ENCODE measurements at regions not wholly inside any gene's neighbourhood (a gene's known extent, or its start where the extent isn't known, plus 50 kb on each side); places are given as distances from the start of the nearest gene placed in this dataset.

DNA sequence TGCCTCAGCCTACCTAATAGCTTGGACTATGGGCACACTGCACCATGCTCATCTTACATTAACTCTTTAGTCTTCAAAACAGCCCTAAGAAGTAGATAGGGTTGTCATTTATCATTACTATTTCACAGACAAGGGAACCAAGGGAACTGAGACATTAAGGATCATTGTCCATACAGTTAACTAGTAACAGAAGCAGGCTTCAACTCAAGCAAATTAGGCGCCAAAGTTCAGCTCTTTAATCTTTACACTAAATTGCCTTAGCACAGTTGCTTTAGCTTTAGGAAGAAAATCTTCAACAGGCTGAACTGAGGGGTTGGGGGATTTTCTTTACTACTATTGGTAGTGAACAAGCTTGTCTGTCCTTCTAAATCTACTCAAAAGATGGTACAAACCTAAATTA lies 68.8 kb upstream of the CAND1 start:
- H3K9me3 ChIP-seq (ENCODE audit: control insufficient read depth in 1 of 2, low read length in 2 of 2), result no peaks in the 10 kb centered on the region
- ChIA-PET POLR2A (ENCODE audit: partially characterized antibody) (no interaction called here), CTCF (ENCODE audit: partially characterized antibody) (no interaction called here)

DNA sequence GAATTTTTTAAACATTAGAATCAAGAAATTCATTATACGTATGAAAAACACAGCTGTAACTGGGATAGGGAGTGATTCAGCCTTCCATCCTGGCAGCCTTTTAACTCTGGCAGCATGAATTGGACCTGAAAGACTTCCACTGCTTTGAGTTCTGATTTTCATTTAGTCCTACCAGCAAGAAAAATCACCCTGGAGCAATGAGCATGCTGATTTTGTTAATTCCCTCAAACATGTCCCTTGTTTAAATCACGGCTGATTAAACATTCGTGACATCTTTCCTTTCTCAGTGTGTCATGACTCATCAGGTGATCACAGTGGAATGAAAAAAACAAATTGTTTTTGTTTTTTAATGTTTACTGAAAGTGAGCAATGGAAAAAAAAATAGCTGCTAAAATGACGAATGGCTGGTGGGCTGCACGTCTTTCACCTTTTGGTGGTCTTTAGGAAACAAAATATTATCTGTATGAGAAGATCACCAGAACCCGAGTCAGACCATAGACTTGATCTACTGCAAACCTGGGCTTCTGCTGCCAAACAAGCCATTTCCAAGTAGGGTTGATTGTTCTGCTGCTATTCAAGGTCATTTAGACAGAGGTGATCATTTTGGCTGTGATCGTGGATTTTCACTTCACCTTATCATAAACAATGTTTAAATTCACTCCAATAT lies 67.0 kb upstream of the CAND1 start:
- H3K27me3 ChIP-seq (ENCODE audit: insufficient read depth, low read length), result no peaks in the 10 kb centered on the region
- no peak overlapping the region for H3K27ac ChIP-seq (ENCODE audit: low read depth, low read length)
- ChIA-PET CTCF (ENCODE audit: partially characterized antibody) (no interaction called here), POLR2A (ENCODE audit: partially characterized antibody) (no interaction called here)
- H3K36me3 ChIP-seq (ENCODE audit: insufficient read depth, low read length), result no peaks in the 10 kb centered on the region
- Mint-ChIP-seq H3K4me1 (peaks cover 0 to 4% (median 0%) of the 10 kb centered on the region in 4 donors), H3K36me3 (no peaks in the 10 kb centered on the region), H3K27ac (no peak overlapping the region), H3K27me3 (peaks cover 14 to 16% of the 10 kb centered on the region in 2 donors), H3K4me3 (no peak overlapping the region), H3K9me3 (no peaks in the 10 kb centered on the region)
- DNase-seq, result no peak
- no peaks in the 10 kb centered on the region for H3K4me1 ChIP-seq (ENCODE audit: insufficient read depth, low read length)
- no peak overlapping the region for H3K4me3 ChIP-seq (ENCODE audit: low read length in 2 of 2)
- intact Hi-C loops (cut with micrococcal nuclease), result no loop called here
- no peaks in the 10 kb centered on the region for H3K9me3 ChIP-seq (ENCODE audit: control insufficient read depth in 1 of 2, low read length in 2 of 2)

More for the DNA sequence above, 68.8 kb upstream of the CAND1 start:
- no peaks in the 10 kb centered on the region for H3K9me3 Mint-ChIP-seq
- H3K4me3 ChIP-seq (ENCODE audit: low read length in 2 of 2), result no peak overlapping the region
- no peak overlapping the region for H3K27ac ChIP-seq (ENCODE audit: low read depth, low read length)
- H3K36me3 ChIP-seq (ENCODE audit: insufficient read depth, low read length), result no peaks in the 10 kb centered on the region
- DNase-seq, result no peak
- H3K36me3 Mint-ChIP-seq, result no peaks in the 10 kb centered on the region
- H3K4me1 ChIP-seq (ENCODE audit: insufficient read depth, low read length), result no peaks in the 10 kb centered on the region
- no peaks in the 10 kb centered on the region for H3K27me3 ChIP-seq (ENCODE audit: insufficient read depth, low read length)
- no peak overlapping the region for H3K4me3 Mint-ChIP-seq
- peaks cover 0 to 4% (median 0%) of the 10 kb centered on the region in 4 donors for H3K4me1 Mint-ChIP-seq
- intact Hi-C loops (cut with micrococcal nuclease), result no loop called here
- H3K27me3 Mint-ChIP-seq, result peaks cover 12 to 16% of the 10 kb centered on the region in 2 donors
- H3K27ac Mint-ChIP-seq, result no peak overlapping the region

DNA sequence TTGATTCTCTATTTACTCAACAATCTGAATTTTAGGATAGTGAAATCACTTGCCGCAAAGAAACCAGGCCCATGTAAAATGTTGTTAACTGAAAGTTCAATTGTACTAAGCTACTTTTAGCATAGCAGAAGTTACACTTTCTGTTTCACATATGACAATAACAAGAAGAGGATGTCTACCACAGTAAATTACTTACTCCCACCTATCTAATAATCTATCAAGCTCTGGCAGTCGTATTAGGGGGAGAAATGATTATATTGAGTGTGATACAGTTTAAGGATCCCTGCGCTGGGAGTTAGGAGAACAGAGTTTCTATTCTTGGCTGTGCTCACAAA lies 66.5 kb upstream of the CAND1 start:
- Mint-ChIP-seq H3K4me1 (peaks cover 0 to 4% (median 0%) of the 10 kb centered on the region in 4 donors), H3K4me3 (no peak overlapping the region), H3K27me3 (peaks cover 12 to 16% of the 10 kb centered on the region in 2 donors), H3K36me3 (no peaks in the 10 kb centered on the region), H3K9me3 (no peaks in the 10 kb centered on the region), H3K27ac (no peak overlapping the region)
- Histone ChIP-seq H3K9me3 (ENCODE audit: control insufficient read depth in 1 of 2, low read length in 2 of 2) (no peaks in the 10 kb centered on the region), H3K36me3 (ENCODE audit: insufficient read depth, low read length) (no peaks in the 10 kb centered on the region), H3K4me3 (ENCODE audit: low read length in 2 of 2) (no peak overlapping the region), H3K27me3 (ENCODE audit: insufficient read depth, low read length) (no peaks in the 10 kb centered on the region), H3K4me1 (ENCODE audit: insufficient read depth, low read length) (no peaks in the 10 kb centered on the region), H3K27ac (ENCODE audit: low read depth, low read length) (no peak overlapping the region)
- POLR2A ChIA-PET (ENCODE audit: partially characterized antibody), result no interaction called here
- intact Hi-C loops (cut with micrococcal nuclease), result no loop called here
- DNase-seq, result no peak
- CTCF ChIA-PET (ENCODE audit: partially characterized antibody), result no interaction called here

DNA sequence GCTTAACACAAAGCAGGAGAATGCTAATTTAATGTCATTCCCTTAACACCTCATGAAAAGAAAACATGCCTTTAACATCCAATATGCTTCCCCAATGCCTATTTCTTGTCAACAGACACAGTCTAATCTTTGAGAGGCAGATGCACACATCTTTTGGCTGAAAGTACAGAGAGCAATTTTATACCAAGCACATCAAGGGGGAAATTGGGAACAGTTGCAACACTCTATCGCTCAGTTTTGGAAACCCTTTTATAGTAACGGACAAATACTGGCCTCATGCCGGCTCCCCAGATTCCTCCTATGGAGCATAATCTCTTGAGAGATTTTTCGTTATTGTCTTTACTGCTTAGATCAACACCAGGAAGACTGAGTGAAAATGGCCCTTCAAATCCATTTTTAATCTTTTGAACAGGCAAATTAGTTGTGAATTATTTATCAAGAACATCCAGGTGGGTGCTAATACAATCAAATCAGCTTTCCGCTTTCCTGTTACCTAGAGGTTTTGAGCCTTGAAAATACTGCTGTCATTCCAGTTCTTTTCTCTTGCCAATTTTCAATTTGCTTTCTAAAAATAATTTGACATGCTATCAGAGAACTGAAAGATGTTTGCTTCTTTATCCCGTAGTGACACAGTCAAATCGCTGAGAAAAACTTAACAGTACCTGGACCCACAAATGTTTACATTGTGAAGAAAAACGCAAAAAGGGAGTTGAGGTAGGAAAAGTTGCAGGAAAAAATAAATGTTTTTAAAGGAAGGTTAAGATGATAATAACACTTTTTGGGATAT lies 60.7 kb upstream of the CAND1 start:
- H3K27ac Mint-ChIP-seq, result no peak overlapping the region
- ChIA-PET POLR2A (ENCODE audit: partially characterized antibody) (no interaction called here), CTCF (ENCODE audit: partially characterized antibody) (no interaction called here)
- Histone ChIP-seq H3K9me3 (ENCODE audit: control insufficient read depth in 1 of 2, low read length in 2 of 2) (no peaks in the 10 kb centered on the region), H3K4me3 (ENCODE audit: low read length in 2 of 2) (no peak overlapping the region), H3K27ac (ENCODE audit: low read depth, low read length) (no peak overlapping the region), H3K4me1 (ENCODE audit: insufficient read depth, low read length) (no peaks in the 10 kb centered on the region), H3K36me3 (ENCODE audit: insufficient read depth, low read length) (no peaks in the 10 kb centered on the region), H3K27me3 (ENCODE audit: insufficient read depth, low read length) (peaks cover 13% of the 10 kb centered on the region)
- H3K36me3 Mint-ChIP-seq, result no peaks in the 10 kb centered on the region
- peaks cover 17 to 26% of the 10 kb centered on the region in 2 donors for H3K27me3 Mint-ChIP-seq
- no peaks in the 10 kb centered on the region for H3K4me1 Mint-ChIP-seq
- intact Hi-C loops (cut with micrococcal nuclease), result no loop called here
- no peak for DNase-seq
- no peak overlapping the region for H3K4me3 Mint-ChIP-seq
- peaks cover 0 to 4% (median 0%) of the 10 kb centered on the region in 8 donors for H3K9me3 Mint-ChIP-seq

DNA sequence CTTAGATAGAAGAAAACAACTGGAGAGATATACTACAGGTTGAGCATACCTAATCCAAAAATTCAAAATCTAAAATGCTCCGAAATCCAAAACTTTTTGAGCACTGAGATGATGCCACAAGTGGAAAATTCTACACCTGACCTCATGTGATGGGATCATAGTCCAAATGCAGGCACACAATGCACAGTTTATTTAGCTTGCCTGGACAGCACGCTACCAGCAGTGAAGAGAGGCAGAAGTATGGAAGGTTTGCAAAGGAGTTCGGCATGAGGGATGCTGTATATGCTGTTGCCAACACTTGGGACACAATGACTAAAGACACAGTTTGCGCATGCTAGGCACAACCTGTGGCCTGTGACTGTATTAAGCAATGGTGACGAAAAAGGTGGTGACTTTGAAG lies 58.1 kb upstream of the CAND1 start:
- no peaks in the 10 kb centered on the region for H3K36me3 ChIP-seq (ENCODE audit: insufficient read depth, low read length)
- H3K4me1 Mint-ChIP-seq, result no peaks in the 10 kb centered on the region
- ChIA-PET POLR2A (ENCODE audit: partially characterized antibody) (no interaction called here), CTCF (ENCODE audit: partially characterized antibody) (no interaction called here)
- H3K27ac ChIP-seq (ENCODE audit: low read depth, low read length), result no peak overlapping the region
- no peak overlapping the region for H3K4me3 Mint-ChIP-seq
- H3K4me1 ChIP-seq (ENCODE audit: insufficient read depth, low read length), result no peaks in the 10 kb centered on the region
- H3K27ac Mint-ChIP-seq, result no peak overlapping the region
- no peak overlapping the region for H3K4me3 ChIP-seq (ENCODE audit: low read length in 2 of 2)
- intact Hi-C loops (cut with micrococcal nuclease), result no loop called here
- peaks cover 13 to 19% of the 10 kb centered on the region in 2 donors for H3K27me3 Mint-ChIP-seq
- peaks cover 0 to 4% (median 0%) of the 10 kb centered on the region in 8 donors for H3K9me3 Mint-ChIP-seq
- H3K27me3 ChIP-seq (ENCODE audit: insufficient read depth, low read length), result peaks cover 13% of the 10 kb centered on the region
- H3K36me3 Mint-ChIP-seq, result no peaks in the 10 kb centered on the region
- DNase-seq, result no peak
- no peaks in the 10 kb centered on the region for H3K9me3 ChIP-seq (ENCODE audit: control insufficient read depth in 1 of 2, low read length in 2 of 2)

DNA sequence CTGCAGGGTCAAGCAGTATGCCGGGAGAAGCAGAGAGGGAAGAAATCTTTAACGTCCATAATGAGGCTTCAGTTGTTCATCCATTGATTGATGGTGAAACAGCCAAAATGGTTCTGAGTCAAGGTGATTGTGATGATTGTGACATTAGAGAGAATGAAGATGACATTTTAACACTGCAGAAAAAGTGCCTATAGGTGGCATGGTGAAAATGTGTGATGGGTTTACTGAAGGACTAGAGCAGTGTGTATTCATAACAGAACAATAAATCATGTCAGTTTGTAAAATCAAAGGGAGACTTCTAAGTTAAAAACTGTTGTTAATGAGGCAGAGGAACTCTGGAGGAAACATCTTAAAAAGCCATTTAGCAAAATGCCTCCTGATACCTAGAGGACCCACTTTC lies 57.7 kb upstream of the CAND1 start:
- H3K27ac ChIP-seq (ENCODE audit: low read depth, low read length), result no peak overlapping the region
- H3K36me3 Mint-ChIP-seq, result no peaks in the 10 kb centered on the region
- ChIA-PET CTCF (ENCODE audit: partially characterized antibody) (no interaction called here), POLR2A (ENCODE audit: partially characterized antibody) (no interaction called here)
- no peaks in the 10 kb centered on the region for H3K4me1 Mint-ChIP-seq
- intact Hi-C loops (cut with micrococcal nuclease), result no loop called here
- DNase-seq, result no peak
- H3K27me3 ChIP-seq (ENCODE audit: insufficient read depth, low read length), result peaks cover 13% of the 10 kb centered on the region
- no peaks in the 10 kb centered on the region for H3K4me1 ChIP-seq (ENCODE audit: insufficient read depth, low read length)
- H3K9me3 ChIP-seq (ENCODE audit: control insufficient read depth in 1 of 2, low read length in 2 of 2), result no peaks in the 10 kb centered on the region
- H3K27me3 Mint-ChIP-seq, result peaks cover 12 to 19% of the 10 kb centered on the region in 2 donors
- H3K4me3 Mint-ChIP-seq, result no peak overlapping the region
- peaks cover 0 to 4% (median 0%) of the 10 kb centered on the region in 8 donors for H3K9me3 Mint-ChIP-seq
- H3K36me3 ChIP-seq (ENCODE audit: insufficient read depth, low read length), result no peaks in the 10 kb centered on the region
- no peak overlapping the region for H3K4me3 ChIP-seq (ENCODE audit: low read length in 2 of 2)
- no peak overlapping the region for H3K27ac Mint-ChIP-seq

DNA sequence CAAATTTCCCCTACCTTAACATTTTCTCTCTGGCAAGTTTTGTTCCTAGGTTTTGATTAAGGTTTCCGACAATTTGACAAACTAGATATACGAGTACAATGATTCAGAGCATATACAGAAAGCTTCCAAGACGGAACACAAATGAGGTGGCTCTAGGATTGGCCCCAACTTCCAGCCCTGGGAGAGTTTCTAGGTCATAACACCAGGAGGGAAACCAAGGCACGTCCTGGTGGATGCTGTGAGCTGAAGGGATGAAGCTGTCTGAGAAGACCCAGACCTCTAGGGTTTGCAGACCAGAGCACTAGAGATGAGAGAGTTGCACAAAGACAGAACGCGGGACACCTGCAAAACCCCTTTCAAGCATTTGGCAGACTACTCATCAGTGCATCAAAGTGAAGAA lies 51.5 kb upstream of the CAND1 start:
- DNase-seq, result no peak
- H3K27ac ChIP-seq (ENCODE audit: low read depth, low read length), result no peak overlapping the region
- peaks cover 0 to 4% (median 0%) of the 10 kb centered on the region in 8 donors for H3K9me3 Mint-ChIP-seq
- ChIA-PET POLR2A (ENCODE audit: partially characterized antibody) (no interaction called here), CTCF (ENCODE audit: partially characterized antibody) (no interaction called here)
- H3K4me3 ChIP-seq (ENCODE audit: low read length in 2 of 2), result no peak overlapping the region
- H3K9me3 ChIP-seq (ENCODE audit: control insufficient read depth in 1 of 2, low read length in 2 of 2), result no peaks in the 10 kb centered on the region
- H3K36me3 ChIP-seq (ENCODE audit: insufficient read depth, low read length), result no peaks in the 10 kb centered on the region
- H3K27me3 ChIP-seq (ENCODE audit: insufficient read depth, low read length), result no peaks in the 10 kb centered on the region
- no peaks in the 10 kb centered on the region for H3K4me1 ChIP-seq (ENCODE audit: insufficient read depth, low read length)
- no peak overlapping the region for H3K27ac Mint-ChIP-seq
- H3K4me3 Mint-ChIP-seq, result no peak overlapping the region
- peaks cover 0 to 3% of the 10 kb centered on the region in 2 donors for H3K27me3 Mint-ChIP-seq
- no peaks in the 10 kb centered on the region for H3K36me3 Mint-ChIP-seq
- intact Hi-C loops (cut with micrococcal nuclease), result no loop called here
- H3K4me1 Mint-ChIP-seq, result no peaks in the 10 kb centered on the region
